Glomerular visceral epithelial cell (primary cell): ENCODE measurements at regions not wholly inside any gene's neighbourhood (a gene's known extent, or its start where the extent isn't known, plus 50 kb on each side); places are given as distances from the start of the nearest gene placed in this dataset.
"Not testable (repeated sequence)": the region's sequence is repeated elsewhere in the genome, so short reads cannot be mapped to it uniquely, and the experiment has no call there.

ENCODE experiments used
- DNase-seq: peaks from one replicate; pipeline ENCODE4 v3.0.0-alpha.2; 2016; ENCODE audit errors: extremely low spot score

DNA sequence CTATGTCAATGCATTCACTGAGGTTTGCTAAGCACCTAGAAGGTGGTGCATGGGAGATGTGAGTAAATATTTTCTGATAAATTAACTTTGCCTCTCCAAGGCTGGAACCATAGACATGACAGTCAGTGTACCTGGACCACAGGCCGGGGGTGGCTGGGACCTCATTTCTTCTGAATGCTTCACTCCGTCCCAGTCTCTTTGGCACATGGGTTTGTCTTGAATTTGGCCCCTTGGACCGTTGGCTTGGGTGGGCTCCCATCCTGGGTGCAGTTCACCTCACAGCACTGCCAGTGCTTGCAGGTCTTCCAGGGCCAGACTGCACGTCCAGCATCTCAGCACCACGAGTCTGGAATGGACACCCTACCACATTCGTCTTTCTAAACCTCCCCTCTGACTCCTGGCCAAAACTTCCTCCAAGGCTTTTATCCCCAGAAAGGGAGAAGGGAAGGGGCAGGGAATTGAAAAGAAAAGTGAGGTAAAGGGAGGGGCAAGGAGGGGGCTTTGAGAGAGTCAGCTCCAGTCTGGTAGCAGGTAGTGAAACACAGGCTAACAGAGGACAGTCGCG, 267.8 kb downstream of the MED10 start:
- no peak for DNase-seq

DNA sequence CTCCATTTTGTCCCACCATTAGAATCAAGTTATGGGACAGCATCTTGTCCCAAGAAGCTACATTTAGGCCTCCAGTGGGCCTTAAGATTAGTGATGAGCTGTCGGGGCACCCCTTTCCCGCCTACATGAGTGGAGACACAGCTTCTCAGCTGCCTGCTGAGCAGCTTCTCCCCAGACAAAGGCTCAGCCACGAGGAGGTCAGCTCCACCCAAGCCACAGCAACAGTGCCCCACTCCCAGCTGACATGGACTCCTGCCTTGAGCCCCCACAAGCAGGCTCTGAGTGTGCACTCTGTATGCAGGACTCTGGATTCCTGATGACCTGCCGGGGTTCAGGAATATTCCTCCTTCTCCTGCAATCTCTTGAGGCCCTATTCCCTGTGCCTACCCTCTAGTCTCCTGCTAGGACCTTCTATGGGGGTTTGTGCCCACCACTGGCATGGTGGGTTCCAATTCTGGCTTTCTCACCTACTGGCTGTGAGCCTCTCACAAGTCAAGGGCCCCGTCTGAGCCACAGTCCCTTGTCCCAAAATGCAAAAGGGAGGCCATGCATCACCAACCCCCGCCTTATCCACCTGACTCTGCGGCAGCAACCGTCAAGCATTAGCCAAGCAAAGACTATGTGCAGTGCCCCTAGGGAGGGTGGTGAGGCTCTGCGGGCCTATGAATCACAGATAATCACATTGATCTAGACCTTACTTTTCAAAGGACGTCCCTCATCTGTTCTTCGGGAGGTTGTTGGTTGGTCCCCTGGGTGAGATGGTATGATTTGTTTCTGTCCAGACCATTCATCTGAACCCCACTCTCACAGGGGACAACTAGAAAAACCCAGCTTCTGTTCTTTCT, 269.1 kb downstream of the MED10 start:
- no peak for DNase-seq

DNA sequence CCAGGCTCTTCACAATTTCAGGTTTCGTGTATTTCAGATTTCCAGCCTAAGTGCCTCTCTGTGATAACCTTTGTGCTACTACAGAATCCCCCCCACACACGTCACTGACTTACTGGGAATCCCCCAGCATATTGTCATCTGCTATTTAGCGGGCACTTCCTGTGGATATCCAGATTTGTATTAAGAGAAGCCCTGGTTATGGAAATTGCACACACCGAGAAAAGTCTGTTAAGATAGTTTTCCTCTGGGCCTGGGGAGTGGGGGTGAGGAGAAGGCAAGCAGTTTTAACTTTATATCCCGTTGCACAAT, 269.9 kb downstream of the MED10 start:
- no peak for DNase-seq

DNA sequence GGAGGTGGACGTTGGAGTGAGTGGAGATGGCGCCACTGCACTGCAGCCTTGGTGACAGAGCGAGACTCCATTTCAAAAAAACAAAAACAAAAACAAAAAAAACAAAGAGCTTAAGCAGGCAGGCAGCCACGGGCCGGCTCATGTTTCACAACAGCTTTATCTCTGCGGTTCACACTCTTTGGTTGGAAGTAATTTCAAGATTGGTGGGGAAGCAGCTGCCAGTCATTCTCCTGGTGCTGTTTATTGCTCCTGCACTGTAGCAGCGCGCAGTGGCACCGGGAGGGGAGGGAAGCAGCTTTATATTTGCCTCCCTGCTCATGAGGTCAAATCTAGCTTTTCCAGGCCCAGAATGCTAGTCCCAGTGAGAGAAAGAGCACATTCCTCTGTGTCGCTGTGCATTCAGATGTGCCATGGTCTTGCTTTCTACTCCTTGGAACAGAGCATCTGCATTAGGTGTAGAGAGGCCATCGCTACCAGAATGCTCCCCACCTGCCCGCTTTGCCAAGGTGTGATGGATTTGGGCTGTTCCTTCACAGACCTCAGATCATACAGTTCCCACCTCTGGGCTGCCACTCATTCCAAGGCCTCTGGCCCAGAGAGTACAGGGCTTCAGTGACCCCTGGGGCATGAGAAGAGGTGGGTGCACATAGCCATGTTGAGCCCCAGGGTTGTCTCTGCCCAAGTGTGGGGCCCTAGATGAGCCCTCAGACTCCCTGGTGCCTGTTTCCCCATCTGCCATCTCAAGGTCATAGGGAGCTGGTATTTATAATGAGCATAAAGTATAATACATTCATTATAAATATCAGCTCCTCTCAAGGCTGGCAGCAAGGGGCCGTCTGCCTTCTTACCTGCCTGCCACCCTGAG, 270.4 kb downstream of the MED10 start:
- no peak for DNase-seq

DNA sequence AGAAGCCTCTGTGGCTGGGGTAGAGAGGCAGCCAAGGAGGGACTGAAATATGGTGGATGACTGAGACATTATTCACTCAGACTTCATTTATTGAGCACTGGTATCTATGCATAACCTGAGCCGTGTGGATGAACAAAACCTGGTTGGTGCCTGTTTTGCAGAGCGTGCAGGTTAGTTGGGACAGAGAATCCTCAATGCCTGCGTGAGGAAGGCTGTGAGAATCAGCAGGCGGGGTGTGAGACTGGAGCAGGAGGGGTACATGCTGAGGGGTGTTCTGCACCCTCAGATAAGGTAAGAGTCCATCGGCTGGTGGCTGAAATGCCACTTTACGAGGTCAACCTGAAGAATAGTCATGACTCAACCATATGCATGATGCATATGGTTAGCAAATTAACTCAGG, 271.6 kb downstream of the MED10 start:
- DNase-seq, result no peak

- DNase-seq, result no peak
Observed at GRCh38 chr5:6105320-6105719, 273.0 kb downstream of the MED10 start.

DNA sequence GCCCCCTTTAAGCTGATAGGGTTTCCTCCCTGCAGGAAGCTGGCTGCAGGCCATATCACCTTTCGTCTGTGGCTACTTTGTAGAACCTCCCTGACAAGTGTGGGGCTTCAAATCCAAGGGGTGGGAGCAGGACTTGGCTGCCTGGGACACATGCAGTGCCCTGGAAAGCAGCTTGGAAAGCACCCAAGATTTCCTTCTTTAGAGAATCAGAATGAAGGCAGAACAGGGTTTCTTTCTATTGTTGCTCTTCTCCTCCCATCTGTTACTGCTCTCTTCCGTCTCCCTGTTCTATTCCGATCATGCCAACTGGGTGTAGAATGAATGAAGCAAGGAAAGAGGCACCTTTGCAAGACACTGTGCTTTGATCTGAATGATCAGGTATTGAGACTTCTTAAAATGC, 282.2 kb downstream of the MED10 start:
- no peak for DNase-seq

GRCh38 chr5:6094180-6094579, 284.2 kb downstream of the MED10 start:
- not testable (repeated sequence) for DNase-seq

DNA sequence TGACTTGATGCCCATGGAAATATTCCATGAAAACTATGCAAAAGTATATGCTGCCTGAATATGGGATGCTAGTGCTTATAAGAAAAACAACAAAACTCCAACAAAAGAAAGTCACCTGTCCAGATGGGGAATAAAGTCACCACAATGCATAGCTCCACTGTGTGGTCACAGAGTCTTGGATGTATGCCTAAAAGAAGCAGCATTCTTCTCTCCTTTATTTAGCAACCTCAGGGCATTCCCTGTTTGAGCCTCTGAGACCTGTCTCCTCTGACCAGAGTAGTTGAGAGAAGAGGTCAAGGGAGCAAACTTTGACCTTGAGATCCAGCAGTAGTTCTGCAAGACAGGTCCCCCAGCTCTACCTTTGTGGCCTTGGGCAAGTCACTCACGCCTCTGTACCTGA, 287.5 kb downstream of the MED10 start:
- DNase-seq, result no peak

- no peak for DNase-seq
Observed at GRCh38 chr5:6090079-6090654, 288.2 kb downstream of the MED10 start.

- DNase-seq, result no peak
Observed at GRCh38 chr5:6088706-6089105, 289.6 kb downstream of the MED10 start.

DNA sequence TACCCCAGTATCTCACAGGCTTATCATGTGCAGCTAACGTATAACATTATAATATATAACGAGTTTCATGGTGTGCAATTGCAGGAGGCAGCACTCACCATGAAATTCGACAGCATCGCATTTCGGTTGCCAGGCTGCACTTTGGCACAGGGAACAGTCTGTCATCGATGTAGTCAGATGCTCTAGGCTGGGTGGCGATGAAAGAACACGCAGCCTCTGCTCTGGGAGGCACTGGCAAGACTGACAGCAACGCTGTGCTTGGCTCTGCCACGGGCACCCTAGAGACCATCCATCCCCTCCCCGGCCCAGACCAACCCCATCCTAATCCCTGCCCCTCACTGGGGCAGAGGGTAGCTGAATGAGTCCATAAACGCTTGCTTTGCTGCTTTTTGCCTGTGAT, 290.8 kb downstream of the MED10 start:
- no peak for DNase-seq

GRCh38 chr5:6086871-6087270, 291.5 kb downstream of the MED10 start:
- no peak for DNase-seq

DNA sequence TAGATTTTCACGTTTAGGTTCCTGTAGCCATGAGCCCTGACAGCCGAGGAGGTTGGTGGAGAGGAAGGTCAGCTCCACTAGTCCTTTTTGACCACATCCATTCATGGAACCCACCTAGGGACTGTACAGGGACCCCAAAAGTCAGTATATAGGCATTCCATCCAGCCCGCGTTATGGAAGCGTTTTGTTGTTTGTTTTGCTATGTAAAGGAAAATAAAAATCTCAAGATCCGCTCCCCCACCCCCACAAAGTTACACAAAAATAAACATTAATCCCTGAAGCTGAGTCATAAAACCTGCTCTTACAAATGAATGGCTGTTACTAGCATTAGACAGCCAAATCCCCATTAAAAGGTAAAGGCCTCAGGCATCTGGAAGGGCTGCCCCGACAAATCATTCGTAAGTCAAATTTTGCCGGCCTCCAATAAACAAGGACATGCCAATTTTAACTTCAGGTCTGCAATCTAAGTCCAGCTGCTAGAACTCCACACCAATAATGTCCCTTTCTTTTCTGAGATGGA, 292.9 kb downstream of the MED10 start:
- no peak for DNase-seq

GRCh38 chr5:6084836-6085235, 293.5 kb downstream of the MED10 start:
- DNase-seq, result no peak

GRCh38 chr5:6084376-6084775, 294.0 kb downstream of the MED10 start:
- no peak for DNase-seq

DNA sequence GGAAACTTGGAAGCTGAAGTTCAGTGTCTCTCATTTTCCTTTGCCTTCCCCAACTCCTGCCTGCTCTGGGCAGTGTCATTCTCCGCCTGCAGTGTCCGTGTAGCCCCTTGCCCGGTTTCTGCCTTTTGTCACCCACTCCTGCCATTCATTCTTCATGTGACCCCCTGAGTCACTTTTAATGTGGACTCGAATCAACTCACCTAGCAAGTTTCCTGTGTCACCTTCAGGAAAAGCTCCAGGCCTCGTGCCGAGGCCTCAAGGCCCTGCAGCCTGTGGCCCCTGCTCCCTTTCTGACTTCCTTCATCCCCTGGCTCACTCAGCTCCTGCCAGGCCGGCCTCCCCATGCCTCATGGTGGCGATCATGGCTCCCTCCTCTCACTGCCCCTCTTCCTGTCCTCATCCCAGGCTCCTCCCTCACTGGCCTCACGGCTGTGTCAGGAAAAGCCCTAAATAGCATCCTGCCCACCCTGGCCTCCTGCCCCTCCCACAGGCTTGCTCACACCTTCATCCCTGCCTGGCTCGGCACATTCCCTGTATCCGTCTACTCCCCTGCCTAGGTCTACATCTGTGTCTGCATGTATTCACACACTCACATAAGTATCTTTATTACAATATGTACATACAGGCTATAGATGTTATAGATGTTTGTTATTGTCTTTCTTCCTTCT, 294.9 kb downstream of the MED10 start:
- DNase-seq, result no peak

DNA sequence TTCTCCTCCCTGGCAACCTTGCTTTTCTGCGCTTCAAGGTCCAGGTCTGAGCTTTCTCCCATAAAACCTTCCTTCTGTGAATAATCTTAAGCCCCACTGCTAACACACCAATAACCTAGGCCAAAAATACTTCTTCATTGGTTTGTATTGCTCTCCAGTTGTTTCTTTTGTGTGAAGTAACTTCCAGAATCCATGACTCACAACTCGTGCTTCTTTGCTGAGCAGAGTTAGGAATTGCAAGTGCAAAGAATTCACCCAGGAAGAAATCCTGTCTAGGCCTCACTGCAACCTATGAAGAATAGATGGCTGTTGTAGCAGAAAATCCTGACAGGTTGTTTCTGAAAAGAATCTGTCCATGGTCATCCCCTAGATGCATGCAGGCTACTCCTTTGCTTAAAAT, 295.7 kb downstream of the MED10 start:
- DNase-seq, result no peak

GRCh38 chr5:6081727-6082210, 296.6 kb downstream of the MED10 start:
- DNase-seq, result no peak

DNA sequence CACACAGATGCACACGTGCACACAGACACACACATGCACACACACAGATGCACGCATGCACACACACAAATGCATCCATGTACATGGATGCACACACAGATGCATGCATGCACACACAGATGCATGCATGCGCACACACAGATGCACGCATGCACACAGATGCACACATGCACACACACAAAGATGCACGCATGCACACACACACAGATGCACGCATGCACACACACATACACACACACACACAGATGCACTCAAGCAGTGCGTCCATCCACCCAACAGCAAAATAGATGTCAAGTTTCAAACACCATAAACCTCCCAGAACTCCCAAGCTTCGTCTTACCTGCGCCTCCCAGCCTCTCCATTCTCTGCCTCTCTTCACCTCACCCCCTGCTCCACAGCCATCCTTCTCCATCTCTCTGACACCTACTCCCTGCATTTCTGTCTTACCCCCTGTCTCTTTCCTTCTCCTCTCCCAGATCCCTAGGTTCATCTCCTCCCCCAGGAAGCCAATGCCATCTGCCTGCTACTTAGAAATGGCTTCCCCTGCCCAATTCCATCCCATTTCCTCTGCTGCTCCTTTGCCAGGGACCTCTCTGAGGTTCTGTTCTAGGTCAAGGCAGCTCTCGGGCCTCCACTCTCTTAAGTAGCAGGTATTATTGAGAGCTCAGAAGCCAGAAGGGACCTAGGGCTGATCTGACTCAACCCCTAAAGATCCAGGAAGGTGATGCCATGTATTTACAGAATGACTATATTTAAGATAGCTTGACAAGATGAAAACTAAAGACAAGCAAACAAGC, 297.2 kb downstream of the MED10 start:
- no peak for DNase-seq

- no peak for DNase-seq
Observed at GRCh38 chr5:6080436-6080835, 297.9 kb downstream of the MED10 start.
